ENCODE measurements at regions not wholly inside any gene's neighbourhood (a gene's known extent, or its start where the extent isn't known, plus 50 kb on each side); places are given as distances from the start of the nearest gene placed in this dataset.
A peak's percentile ranks its signal among the peaks of the same experiment; 100 is the strongest.

GRCh38 chr10:10110844-10111490 is 906.7 kb upstream of the CELF2 start:
- TF ChIP-seq CTCF (conservative IDR thresholded peaks at IDR 0.05; ENCODE audit: control insufficient read depth, insufficient read depth, low read depth, low read length): no peak
- H3K4me3 ChIP-seq (ENCODE audit: control insufficient read depth, low read depth, low read length): no peak overlapping the region
- no peak for DNase-seq (ENCODE audit: low read depth)

GRCh38 chr10:10118131-10118530 is 899.5 kb upstream of the CELF2 start:
- no peak overlapping the region for H3K4me3 ChIP-seq (ENCODE audit: control insufficient read depth, low read depth, low read length)
- no peak for TF ChIP-seq CTCF (conservative IDR thresholded peaks at IDR 0.05; ENCODE audit: control insufficient read depth, insufficient read depth, low read depth, low read length)
- no peak for DNase-seq (ENCODE audit: low read depth)

GRCh38 chr10:10120671-10121070 is 897.0 kb upstream of the CELF2 start:
- no peak overlapping the region for H3K4me3 ChIP-seq (ENCODE audit: control insufficient read depth, low read depth, low read length)
- no peak for DNase-seq (ENCODE audit: low read depth)
- TF ChIP-seq CTCF (conservative IDR thresholded peaks at IDR 0.05; ENCODE audit: control insufficient read depth, insufficient read depth, low read depth, low read length): no peak

- H3K4me3 ChIP-seq (ENCODE audit: control insufficient read depth, low read depth, low read length): no peak overlapping the region
- no peak for TF ChIP-seq CTCF (conservative IDR thresholded peaks at IDR 0.05; ENCODE audit: control insufficient read depth, insufficient read depth, low read depth, low read length)
- no peak for DNase-seq (ENCODE audit: low read depth)
Observed at GRCh38 chr10:10125676-10126075, 892.0 kb upstream of the CELF2 start.

- no peak for TF ChIP-seq CTCF (conservative IDR thresholded peaks at IDR 0.05; ENCODE audit: control insufficient read depth, insufficient read depth, low read depth, low read length)
- DNase-seq (ENCODE audit: low read depth): peak; percentile 49
- no peak overlapping the region for H3K4me3 ChIP-seq (ENCODE audit: control insufficient read depth, low read depth, low read length)
Observed at GRCh38 chr10:10126218-10126617, 891.5 kb upstream of the CELF2 start.

- DNase-seq (ENCODE audit: low read depth): peak; percentile 55
Observed at GRCh38 chr10:10128387-10128786, 889.3 kb upstream of the CELF2 start.

More at GRCh38 chr10:10128387-10128786, 889.3 kb upstream of the CELF2 start:
- no peak for TF ChIP-seq CTCF (conservative IDR thresholded peaks at IDR 0.05; ENCODE audit: control insufficient read depth, insufficient read depth, low read depth, low read length)
- no peak overlapping the region for H3K4me3 ChIP-seq (ENCODE audit: control insufficient read depth, low read depth, low read length)
